HG03039 (cell line): ENCODE measurements at regions not wholly inside any gene's neighbourhood (a gene's known extent, or its start where the extent isn't known, plus 50 kb on each side); places are given as distances from the start of the nearest gene placed in this dataset.
"Not testable (repeated sequence)": the region's sequence is repeated elsewhere in the genome, so short reads cannot be mapped to it uniquely, and the experiment has no call there.

Source experiments
- ATAC-seq: cut with Tn5 transposase; IDR thresholded peaks from one replicate; pipeline ENCODE4 v1.9.1; 2021; ENCODE audit warnings: mild to moderate bottlenecking, moderate library complexity; ENCODE audit not compliant: unreplicated experiment

GRCh38 chr10:3331187-3331586 is 158.6 kb upstream of the PITRM1 start:
- ATAC-seq = no peak

- no peak for ATAC-seq
These were observed 158.1 kb upstream of the PITRM1 start for GRCh38 chr10:3330663-3331062.

GRCh38 chr10:3325954-3326750 is 153.6 kb upstream of the PITRM1 start:
- ATAC-seq = no peak

DNA sequence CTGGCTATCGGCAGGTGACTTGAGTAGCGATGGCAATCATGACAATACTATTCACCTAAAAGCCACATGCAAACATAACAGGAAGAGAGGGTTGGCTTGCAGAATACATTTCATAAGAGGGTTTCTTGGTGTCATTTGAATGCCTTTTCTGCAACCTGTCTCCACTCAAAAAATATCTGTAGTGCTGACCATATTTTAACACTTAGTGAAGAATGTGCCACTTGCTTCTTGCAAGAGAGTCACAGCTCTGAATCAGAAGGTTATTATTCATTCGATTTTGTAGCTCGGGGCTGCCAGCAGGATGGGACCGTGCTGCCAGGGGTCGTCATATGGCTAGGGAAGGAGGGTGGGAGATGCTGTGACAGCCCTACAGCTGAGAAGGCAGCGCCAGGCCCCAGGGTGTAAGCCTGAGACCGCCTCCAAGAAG is 152.0 kb upstream of the PITRM1 start:
- ATAC-seq = no peak

- no peak for ATAC-seq
These were observed 151.4 kb upstream of the PITRM1 start for GRCh38 chr10:3323865-3324498.

DNA sequence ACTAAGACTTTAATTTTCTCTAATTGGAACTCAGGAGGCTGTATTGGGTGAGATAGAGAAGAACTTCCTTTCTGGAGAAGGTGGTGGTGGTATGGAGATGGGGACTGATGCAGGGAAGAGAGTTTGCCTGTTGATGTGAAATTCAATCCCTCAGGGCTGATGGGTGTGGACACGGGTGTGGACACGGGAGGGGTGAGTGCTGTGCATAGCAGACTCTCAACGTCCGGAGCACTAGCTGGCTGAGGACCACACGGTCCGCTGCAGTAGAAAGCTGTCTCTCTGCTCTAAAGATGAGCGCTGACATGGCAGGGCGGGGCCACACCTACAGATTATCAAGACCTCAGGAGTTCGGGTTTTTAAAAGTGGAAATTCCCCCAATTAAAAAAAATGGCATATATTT is 148.5 kb upstream of the PITRM1 start:
- no peak for ATAC-seq

DNA sequence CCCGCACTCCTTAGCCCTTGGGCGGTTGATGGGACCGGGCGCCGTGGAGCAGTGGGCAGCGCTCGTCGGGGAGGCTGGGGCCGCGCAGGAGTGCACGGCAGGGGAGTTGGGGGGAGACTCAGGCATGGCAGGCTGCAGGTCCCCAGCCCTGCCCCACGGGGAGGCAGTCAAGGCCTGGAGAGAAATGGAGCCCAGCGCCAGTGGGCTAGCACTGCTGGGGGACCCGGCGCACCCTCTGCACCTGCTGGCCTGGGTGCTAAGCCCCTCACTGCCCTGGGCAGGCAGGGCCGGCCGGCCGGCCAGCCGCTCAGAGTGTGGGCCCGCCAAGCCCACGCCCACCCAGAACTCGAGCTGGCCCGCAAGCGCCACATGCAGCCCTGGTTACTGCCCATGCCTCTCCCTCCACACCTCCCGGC is 147.2 kb upstream of the PITRM1 start:
- ATAC-seq = no peak

DNA sequence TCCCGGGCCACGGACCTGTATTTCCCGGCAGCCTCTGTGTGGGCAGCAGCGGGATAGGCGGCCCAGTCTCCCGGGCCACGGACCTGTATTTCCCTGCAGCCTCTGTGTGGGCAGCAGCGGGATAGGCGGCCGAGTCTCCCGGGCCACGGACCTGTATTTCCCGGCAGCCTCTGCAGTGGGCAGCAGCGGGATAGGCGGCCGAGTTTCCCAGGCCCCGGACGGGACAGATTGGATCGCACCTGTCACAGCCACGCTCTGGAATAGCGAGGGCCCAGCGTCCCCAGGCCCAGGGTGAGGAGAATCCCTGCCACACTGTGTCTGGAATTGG is 145.9 kb upstream of the PITRM1 start:
- ATAC-seq = not testable (repeated sequence)

GRCh38 chr10:3317553-3318479 is 145.2 kb upstream of the PITRM1 start:
- not testable (repeated sequence) for ATAC-seq

- ATAC-seq = not testable (repeated sequence)
These were observed 142.0 kb upstream of the PITRM1 start for GRCh38 chr10:3314445-3315085.

GRCh38 chr10:3313784-3314444 is 141.3 kb upstream of the PITRM1 start:
- ATAC-seq = not testable (repeated sequence)

- ATAC-seq = no peak
These were observed 139.9 kb upstream of the PITRM1 start for GRCh38 chr10:3312403-3312940.

- ATAC-seq = no peak
These were observed 137.6 kb upstream of the PITRM1 start for GRCh38 chr10:3310016-3310784.

DNA sequence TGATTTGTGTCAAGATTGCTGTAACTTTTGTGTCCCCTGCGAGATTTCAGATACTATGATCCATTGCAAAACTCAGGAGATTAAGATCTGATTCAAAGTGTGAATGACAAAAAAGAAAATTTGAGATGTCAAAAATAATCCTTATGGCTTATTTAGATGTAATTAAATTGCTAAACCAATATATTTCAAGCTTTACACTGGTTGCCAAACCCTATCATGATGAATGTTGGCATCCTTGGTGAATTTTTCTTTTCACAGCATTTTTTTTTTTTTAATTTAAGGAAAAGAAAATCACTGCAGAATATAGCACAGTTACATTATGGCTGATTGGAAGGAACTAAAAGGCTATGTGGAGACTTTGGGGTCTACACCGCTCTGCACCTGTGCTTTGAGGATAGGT is 133.5 kb upstream of the PITRM1 start:
- no peak for ATAC-seq

GRCh38 chr10:3295582-3296151 is 123.1 kb upstream of the PITRM1 start:
- no peak for ATAC-seq

DNA sequence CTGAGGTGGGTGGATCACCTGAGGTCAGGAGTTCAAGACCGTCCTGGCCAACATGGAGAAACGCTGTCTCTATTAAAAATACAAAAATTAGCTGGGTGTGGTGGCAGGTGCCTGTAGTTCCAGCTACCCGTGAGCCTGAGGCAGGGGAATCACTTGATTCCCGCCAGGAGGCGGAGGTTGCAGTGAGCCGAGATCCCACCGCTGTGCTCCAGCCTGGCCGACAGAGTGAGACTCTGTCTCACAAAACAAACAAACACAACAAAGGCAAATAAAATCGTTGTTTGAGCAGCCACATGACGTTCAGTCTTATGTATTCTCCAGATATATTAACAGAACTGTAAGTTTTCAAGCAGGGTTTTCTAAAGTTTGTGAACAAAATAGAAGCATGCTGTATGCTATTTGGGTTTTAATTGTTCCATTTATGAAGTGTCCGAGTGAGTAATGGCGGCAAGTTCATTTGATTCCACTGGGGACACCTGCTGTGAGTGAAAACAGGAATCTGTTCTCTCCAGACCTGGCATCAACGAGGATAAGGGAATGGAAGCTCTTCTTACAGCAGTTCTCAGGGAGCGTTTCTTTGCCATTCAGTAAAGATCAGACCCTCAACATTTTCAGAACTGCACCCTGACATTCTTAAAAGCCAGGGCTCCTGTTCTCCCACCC is 122.5 kb upstream of the PITRM1 start:
- no peak for ATAC-seq

DNA sequence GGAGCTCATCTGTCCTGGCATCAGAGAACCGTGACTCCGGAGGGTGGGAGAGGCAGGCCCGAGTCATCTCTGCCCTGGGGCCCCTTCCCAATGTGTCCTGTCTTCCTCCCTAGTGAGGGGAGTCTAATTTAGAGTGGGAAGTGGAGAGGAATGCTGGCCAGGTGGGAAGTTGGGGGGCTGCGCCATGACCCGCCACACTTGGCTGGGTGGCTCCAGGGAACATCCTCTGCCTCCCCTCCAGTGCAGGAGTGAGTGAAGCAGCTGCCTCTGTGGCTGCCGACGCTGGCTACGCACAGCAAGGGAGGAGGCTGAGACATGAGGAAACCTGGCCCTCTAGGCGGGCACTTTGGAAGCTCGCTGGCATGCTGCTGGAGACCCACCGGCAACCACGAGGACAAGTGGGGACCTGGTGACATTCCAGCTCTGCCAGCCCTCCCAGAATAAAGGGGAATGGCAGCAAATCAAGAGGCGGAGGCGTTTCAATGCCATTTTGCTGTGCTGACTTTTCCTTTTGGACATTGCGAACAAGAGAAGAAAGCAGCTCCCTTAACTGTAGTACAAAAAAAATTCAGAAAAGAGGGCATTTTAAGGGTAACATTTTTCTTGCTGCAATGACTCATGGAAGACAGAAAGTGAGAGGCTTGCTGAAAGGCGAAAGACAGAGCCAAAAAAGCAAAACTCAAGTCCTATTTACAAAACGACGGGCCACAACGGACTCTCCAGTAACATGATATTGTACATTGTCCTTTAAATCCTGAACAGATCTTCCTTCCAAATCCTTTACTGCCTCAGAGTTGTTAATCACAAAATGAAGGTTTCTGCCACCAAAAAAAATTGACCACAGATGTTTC is 121.2 kb upstream of the PITRM1 start:
- no peak for ATAC-seq

GRCh38 chr10:3292636-3293035 is 120.1 kb upstream of the PITRM1 start:
- no peak for ATAC-seq
